ENCODE measurements at regions not wholly inside any gene's neighbourhood (a gene's known extent, or its start where the extent isn't known, plus 50 kb on each side); places are given as distances from the start of the nearest gene placed in this dataset.

DNA sequence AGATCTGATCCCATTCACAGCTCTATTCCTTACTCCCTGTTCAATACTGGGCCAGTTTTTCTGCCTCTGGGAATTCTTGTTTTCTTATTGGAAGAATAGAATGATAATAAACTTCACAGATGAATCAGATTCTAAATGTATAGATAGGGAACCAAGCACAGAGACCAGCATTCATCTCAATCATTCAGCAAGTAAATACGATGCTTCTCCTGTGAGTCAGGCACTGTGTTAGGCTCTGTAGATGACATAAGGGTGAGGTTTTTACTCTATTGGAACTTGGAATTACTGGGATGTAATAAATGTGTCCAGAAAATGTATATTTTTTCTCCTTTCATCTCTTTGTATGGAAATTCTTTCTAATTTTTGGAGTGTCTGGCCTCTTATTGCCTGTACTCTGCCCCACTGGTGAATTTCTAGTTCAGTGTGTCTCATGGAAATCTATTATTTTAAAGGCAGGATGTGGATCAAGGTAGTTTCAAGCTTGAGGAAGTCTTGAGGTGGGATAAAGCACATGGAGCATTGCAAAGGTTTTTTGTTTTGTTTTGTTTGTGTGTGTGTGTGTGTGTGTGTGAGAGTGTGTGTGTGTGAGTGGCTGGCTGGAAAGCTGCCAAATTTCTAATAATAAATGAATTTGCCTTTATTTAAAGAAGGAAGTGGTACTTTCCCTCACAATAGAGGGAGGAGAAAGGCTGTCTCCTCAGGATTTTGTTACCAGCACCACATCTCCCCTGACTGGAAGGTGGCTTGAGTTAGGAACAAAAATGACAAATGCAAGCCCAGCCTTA is 117.9 kb upstream of the HS3ST1 start:
- DNase-seq: no peak

DNA sequence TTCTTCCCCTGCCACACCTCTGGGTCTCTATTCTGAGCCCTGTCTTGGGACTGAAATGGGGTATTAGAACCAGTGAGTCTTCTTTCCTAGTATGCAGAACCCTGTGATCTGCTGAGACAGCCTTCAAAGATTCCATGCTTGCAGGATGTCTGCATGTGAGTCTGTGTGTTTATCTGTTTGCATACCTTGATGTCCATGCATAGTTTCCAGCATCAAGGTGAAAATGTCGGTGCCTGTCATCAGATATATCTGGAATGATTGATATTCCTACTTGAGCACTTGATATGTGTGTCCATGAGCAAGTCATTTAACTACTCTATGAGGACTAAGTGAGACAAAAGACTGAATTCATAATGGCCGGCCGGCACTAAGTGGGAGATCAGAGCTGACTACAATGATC is 117.0 kb upstream of the HS3ST1 start:
- DNase-seq: no peak

DNA sequence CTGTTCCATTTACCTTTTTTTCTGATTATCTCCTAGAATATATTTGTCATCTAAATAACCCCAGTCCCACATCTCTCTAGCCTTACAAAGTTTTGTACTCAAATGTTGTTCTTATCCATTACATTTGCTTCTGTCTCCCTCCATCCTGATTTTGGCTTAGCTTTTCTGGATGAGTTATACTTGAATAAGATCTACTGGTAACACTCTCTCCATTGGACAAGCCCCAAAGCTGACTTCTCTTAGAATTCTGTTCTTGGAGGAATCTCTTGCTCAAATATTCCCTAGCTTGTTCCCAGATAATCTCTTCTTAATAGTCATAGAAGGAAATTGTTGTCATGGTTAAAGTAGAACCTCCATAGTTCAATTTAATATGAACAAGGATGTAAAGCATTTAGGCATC is 115.5 kb upstream of the HS3ST1 start:
- no peak for DNase-seq

DNA sequence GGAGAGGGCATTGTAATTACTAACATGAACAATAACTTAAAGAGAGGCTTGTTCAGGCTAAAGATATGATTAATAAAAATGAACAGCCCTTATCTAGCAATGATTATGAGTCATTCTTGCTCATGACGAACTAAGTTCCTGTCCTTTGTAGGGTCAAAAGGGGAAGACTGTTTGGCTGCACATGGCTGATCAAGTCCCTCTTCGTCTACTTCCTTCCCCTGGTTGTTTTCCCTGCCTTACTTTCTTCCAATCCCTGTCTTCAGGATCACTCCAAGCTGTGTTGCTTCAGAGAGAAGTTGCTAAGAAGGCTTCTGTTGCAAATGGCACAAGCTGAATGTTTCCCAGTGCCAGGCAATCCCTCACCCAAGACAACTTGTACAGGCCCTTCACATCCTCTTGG is 115.0 kb upstream of the HS3ST1 start:
- no peak for DNase-seq

DNA sequence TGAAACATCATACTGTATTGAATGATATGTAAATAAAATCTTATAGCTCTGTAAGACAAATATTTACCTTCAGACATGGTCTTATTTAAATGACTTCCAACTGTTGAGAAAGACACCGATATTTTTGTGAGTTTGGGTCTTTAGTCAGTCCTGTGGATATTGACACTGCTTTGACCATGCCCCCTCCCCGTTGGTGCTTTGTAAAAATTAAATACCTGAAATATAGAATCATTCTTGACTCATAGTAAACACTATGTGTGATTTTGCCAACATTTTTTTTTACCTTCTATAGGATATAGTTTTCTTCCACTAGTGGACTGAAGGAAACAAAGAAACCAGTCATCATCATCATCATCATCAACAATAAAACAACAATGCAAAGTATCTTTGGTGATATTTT is 114.3 kb upstream of the HS3ST1 start:
- DNase-seq: no peak

DNA sequence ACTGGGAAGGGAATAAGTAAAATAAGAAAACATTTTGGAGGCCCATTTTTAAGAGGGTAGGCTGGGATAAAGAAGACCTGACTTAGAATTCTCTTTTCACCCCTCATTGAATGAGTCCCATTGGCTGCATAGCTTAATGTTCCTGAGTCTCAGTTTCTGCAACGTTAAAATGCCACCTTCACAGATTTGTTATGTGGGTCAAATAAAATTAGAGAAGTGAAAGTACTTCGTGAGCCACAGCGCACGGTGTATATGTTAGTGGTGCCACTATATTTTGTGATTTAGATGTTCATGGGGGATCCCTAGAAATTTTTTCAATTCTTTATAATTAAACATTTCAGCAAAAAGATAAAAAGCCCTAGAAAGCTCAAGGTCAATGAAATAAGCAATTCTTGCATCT is 109.2 kb upstream of the HS3ST1 start:
- no peak for DNase-seq

DNA sequence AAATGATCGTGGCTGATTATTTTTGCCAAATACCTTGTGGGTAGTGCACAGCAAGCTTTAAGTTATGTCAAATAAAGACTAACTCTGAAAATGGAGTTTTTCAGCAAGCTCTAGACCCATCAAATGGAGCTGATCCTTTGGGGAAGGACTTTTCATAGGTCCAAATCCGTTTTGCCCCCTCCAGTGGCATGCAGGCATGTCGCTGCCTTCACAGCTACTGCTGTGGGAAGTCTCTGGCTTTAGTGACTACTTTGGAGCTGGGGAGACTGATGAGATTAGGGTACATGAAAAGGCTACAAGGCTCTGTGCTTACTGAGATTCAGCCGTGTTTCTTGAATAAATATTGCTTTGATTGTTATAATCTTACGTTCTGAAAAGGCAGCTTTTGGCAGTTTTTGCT is 106.6 kb upstream of the HS3ST1 start:
- no peak for DNase-seq

DNA sequence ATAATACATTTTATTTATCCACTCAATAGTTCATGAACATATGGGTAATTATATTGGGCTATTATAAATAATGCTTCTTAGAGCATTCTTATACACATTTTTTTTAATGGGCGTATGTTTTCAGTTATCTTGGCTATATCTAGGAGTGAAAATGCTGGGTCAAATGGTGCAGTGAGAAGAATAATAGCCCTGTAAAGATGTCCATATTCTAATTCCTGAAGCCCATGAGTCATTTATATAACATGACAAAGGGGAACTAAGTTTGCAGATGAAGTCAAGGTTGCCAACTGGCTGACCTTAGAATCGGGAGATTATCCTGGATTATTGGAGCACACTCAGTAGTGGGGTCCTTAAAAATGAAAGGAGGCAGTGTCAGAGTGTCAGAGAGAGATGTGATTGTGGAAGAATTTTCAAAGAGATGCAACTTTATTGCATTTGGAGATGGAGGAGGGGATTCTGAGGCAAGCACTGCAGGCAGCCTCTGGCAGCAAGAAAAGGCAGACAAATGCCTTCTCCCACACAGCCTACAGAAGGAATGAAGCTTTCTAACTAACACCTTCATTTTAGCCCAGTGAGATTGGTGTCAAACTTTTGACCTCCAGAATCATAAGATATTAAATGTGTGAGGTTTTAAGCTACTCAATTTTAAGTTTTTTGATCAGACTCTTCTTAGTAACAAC is 106.1 kb upstream of the HS3ST1 start:
- no peak for DNase-seq

DNA sequence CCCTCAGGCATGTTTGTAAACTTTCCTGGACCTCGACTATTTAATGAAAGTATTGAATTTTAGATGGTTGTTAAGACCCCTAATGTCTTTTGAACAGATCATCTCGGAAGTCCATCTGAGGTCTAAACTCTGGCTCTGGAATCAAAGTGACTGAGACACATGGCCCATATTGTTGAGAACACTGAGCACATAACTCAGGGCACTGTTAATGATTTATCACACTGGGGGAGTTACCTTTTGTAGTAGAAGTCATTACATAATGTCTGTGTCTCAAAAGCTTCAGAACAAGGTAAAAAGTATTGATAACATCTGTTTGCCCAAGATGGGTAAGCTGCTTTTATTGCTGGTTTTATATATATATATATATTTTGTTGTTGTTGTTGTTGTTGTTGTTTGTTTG is 103.4 kb upstream of the HS3ST1 start:
- DNase-seq: no peak

DNA sequence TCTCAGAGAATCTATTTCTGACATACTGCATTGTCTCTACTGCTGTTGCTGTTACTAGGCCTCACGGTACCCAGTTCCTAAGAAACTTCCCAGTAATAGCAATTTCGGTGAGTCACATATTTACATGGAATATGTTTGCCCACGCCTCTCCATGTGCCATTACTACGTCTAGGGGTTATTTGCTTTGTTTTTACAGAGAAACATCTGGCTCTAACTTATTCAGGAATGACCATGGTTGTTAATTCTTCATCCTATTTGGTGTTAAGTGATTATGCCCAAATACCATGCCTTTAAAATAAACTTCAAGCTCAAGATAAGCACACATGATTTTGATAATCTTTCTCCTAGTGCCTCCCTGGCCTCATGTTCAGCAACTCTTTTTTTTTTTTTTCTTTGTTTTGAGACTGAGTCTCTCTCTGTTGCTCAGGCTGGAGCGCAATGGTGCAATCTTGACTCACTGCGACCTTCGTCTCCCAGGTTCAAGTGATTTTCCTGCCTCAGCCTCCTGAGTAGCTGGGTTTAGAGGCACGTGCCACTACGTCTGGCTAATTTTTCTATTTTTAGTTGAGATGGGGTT is 101.0 kb upstream of the HS3ST1 start:
- DNase-seq: no peak

DNA sequence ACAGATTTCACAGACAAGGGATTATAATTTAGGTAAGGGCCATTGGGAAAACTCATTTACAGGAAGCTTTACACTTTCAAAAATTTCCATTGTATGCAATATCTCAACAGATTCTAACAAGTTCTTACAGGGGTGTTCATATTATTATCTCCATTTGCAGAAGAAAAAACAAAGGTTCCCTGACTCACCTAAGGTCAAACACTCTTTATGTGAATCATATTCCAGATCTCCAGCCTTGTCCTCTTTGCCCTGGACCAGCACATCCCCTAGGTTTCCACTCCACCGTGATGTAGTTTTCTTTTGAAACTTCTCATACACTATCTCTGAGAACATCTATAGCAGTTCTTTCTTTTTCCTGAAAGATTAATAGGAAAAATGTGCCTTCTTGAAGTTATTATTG is 96.4 kb upstream of the HS3ST1 start:
- DNase-seq: no peak

DNA sequence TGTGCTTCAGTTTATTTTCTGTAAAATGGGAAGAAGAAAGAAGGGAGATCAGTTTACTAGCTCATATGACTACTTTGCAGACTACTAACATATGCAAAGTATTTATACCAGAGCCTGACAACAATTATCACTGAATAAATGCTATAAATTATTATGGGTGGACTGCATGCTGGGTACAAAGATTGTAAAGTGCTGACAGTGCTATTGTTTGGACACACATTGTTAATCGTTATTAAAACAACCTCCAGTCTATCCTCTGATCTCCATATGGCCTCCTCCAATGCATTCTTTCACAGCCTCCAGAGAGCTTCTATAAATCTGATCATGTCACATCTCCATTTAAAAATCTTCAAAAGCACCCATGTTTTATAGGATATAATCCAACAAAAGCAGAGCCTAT is 90.1 kb upstream of the HS3ST1 start:
- no peak for DNase-seq

DNA sequence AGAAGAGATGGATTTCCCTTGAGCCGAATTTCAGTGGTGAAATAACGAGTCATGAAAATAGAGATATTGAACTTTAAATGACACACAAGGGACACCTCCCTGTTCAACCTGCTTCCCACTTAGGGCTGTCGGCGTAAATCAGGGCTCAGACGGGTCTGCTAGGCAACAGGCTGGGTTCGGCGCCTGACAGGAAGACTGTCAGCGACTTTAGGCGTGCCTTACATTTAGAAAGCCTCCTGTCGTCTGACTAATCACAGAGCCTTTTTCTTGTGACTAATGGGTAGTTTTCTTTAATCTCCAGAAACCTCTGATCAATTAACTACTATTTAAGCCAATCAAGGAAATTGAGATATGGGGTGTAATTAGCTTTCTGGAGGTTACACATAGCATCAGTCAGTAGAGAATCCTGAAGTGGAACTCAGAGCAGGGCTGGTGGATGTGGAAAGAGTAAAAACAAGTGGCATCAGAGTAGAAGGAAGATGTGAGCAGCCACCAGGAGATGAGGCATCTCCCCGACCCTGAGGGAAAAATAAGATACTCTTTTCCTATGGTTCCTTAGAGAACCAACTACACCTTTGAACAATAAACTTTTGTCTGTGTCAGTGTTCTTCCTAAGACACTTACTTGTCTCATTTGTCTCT is 86.2 kb upstream of the HS3ST1 start:
- DNase-seq: no peak

DNA sequence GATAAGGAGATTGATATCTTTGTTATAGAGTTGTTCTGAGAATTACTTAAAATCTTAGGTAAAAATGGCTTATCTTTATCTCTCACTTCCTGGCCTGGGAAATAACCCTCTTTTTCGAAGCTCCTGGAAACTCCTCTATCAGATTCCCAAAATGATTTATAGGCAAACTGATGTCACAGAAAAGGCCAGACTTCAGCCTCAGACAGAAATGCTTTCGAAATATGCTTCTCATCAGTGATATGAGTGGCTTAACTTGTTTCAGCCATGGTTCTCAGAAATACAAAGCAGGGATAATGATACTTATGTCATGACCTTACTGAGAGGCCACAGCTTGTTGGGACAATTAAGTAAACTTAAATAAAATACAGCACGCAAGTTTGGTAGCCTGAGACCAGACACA is 85.3 kb upstream of the HS3ST1 start:
- no peak for DNase-seq

DNA sequence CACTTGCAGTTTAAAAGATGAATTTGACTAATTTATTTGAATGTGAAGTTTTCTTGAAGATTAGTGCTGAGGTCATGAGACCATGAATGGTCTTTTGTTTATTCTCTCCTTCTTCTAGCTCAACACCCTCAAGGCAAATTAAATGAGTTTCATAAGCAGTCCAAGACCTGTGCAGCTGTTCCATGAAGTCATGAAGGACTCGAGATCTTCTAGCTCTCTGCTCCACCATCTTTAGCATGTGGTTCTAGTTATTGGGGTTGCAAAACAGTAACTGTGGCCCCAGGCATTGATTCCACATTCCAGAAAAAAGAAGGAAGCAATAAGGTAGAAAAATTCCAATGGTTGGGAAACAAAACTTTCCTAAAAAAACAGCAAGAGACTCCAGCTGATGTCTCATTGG is 84.2 kb upstream of the HS3ST1 start:
- DNase-seq: no peak

DNA sequence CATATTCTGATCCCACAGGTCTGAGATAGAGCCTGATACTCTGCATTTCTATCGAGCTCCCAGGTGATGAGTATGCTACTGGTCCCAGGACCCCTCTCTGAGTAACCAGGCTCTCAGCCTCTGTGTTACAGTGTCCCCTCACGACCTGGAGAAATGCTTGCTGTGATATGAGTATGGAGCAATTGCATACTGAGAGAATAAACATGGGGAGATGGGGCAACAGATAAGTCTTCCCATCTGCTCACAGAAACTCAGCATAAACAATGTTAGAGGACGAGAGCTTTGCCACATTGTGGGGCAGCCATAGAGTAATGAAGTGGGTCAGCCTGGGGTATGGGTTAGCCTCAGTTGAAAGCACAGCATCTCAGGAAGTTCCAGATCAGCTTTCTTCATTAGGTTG is 82.6 kb upstream of the HS3ST1 start:
- no peak for DNase-seq

DNA sequence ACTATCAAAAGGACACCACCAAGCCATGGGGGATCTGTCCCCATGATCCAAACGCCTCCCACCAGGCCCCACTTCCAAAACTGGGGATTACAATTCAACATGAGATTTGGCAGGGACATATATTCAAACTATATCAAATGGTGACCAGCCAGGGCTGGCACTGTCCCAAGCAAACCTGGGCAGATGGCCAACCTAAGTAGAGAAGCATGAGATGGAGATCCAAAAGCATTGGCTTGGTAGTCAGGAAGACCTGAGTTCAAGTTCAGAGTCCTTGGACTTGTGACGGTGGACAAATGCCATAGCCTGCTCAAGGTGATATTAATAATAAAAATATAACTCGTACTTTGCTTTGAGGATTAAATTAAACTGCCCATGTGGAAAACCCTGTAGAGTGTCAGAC is 79.2 kb upstream of the HS3ST1 start:
- DNase-seq: no peak

DNA sequence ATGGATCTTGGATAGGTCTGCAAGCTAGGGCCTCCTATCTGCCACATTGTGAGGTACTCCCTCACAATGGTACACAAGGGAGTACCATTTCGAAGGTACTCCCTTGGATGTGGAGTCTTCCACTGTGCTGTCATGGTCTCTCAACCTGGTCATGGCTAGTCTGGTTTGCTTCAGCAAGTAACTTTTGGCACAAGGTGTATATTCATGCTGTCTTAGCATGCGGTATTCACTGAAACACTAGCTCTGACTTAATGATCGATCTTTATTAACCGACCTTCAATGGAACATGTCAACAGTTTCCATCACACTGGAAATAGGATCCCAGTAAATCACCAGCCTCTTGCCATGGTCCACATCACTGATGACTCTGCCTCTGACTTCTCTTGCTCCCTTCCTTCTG is 77.5 kb upstream of the HS3ST1 start:
- DNase-seq: no peak

DNA sequence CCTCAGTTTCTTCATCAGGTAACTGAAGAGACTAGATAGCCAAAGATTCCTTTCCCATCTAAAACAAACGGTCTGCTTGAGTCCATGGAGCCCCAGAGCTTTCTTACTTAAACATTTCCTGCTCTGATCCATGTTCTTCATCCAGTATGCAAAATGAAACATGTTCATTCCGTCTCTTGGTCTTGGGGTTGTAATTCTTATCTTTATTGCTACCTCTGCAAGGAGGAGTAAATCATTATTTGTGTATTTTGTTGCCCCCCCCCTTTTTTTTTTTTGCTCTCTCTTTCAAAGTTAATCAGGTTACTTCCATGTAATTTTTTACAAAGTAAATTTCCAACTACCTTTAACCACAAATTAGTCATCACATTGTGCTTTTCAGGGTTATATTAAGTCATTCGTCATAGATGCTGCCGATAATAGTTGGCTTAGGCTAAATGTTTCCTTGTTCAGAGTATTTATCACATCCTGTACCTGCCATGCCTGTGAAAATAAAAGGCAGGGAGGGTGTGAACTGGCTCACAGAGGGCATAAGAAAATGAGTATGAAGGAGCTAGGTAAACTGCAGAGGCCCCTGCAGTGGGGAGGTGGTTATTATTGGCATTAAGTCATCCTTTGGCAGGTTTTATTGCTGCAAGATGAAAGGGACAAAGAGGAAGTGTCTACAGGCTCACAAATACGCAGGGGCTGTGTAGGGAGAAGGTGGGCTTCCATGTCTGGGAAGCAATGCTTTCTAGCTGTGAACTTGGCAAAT is 76.7 kb upstream of the HS3ST1 start:
- no peak for DNase-seq

DNA sequence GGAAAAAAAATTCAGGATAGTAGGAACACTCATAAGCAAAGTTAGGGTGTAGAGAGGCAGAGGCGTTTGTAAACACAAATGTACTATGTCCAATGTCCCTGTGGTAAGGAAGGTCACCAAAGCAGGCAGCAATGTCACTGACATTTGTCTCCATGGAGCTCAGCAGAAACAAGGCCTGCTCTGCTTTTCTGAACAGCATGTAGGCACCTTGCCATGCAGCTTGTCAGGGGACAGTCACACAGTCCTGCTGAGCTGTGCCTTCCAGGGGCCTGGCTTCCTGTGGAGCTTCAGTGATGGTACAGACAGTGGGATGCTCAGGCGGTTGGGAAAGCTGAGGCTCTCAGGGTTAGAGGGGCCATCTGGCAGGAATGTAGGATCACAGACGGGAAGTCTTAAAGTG is 74.5 kb upstream of the HS3ST1 start:
- no peak for DNase-seq

DNA sequence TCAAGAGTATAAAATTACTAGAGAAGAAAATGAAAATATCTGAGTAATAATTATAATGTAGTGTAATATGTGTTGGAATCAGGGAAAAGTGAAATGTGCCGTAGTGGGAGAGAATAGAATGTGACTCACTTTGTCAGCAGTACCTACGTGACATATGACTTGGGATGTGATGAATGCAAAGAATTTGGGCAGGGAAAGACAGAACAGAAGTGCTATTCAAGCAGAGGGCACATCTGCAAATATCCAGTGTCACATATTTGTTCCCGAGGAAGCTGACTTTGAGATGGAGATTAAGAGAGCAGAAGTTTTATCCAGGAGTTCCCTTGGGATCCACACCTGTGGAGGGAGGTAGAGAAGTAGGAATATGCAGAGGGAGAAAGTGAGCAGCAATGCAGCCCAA is 69.3 kb upstream of the HS3ST1 start:
- no peak for DNase-seq

DNA sequence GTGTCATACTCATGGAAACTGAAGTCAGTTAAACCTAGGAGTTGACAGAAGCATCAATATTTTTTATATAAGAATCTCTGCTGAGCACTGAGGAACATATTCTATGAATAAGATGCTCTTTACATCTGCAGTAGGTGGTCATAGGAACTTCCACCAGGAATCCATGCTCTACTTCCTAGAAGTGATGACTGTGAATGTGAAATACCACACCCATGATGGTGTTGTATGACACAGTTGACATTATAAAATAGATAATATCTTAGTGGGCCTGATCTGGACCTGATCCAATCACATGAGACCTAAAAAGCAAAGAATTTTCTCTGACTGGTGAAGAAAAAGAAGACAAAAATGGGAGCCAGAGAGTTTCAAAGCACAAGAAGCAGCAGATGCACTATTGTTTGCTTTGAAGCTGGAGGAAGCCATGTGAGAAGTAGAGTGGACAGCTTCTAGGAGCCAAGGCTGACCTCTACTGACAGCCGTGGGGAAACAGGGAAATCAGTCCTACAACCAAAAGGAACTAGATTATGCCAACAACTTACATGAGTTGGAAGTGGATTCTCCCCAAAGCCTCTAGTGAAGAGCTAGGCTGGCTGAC is 68.6 kb upstream of the HS3ST1 start:
- no peak for DNase-seq

DNA sequence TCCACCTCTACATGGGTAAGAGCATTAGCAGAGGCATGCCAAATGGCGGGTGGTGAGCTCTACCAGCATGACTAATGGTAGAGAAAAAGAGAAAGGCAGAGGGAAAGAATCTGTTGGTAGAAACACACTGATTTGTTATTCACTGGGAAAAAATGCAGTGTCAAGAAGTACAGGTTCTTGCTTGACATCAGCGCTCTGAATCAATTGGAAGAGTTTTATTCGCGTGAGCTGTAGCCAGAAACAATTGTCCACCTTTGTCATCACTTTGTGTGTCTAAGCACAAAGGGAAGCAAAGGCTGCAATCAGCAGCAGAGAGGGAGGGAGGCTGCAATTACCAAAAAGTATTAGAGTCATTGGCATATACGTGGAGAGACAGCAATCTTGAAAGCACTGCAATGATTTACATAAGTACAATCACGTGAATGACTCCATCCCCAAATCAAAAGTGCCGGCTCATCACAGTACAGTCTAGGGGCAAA is 67.7 kb upstream of the HS3ST1 start:
- DNase-seq: no peak

Measured in 8988T (cell line).